ENCODE measurements at regions not wholly inside any gene's neighbourhood (a gene's known extent, or its start where the extent isn't known, plus 50 kb on each side); places are given as distances from the start of the nearest gene placed in this dataset.

- CTCF ChIA-PET: interaction anchor here (1.0 kb wide), 1 partner anchor 19 kb away, joined by 3 read pairs; no protein-coding TSS in a partner anchor
- TF ChIP-seq, protein P1, sequence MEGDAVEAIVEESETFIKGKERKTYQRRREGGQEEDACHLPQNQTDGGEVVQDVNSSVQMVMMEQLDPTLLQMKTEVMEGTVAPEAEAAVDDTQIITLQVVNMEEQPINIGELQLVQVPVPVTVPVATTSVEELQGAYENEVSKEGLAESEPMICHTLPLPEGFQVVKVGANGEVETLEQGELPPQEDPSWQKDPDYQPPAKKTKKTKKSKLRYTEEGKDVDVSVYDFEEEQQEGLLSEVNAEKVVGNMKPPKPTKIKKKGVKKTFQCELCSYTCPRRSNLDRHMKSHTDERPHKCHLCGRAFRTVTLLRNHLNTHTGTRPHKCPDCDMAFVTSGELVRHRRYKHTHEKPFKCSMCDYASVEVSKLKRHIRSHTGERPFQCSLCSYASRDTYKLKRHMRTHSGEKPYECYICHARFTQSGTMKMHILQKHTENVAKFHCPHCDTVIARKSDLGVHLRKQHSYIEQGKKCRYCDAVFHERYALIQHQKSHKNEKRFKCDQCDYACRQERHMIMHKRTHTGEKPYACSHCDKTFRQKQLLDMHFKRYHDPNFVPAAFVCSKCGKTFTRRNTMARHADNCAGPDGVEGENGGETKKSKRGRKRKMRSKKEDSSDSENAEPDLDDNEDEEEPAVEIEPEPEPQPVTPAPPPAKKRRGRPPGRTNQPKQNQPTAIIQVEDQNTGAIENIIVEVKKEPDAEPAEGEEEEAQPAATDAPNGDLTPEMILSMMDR (IDR thresholded peaks at IDR 0.05; ENCODE audit: control extremely low read depth, extremely low read depth, low read depth, missing control alignments): no peak
- DNase-seq (ENCODE audit: extremely low spot score): no peak
- POLR2A ChIA-PET: interaction anchor here (0.7 kb wide), 1 partner anchor 10 kb away, joined by 5 read pairs; no protein-coding TSS in a partner anchor
Measured at GRCh38 chr4:123077330-123077729, 154.9 kb upstream of the NUDT6 start.

DNA sequence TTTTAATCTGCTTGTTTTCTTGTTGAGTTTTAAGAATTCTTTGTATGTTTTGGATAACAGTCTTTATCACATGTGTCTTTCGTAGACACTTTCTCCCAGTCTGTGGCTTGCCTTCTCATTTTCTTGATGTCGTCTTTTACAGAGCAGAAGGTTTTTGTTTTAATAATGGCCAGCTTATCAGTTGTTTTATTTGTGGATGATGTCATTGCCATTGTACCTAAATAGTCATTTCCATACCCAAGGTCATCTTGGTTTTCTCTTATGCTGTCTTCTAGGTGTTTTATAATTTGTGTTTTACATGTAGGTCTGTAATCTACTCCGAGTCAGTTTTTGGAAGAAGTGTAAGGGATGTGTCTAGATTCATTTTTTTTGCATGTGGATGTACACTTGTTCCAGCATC lies 159.6 kb upstream of the NUDT6 start:
- CTCF ChIA-PET: interaction anchor here (1.3 to 1.6 kb wide), 2 partner anchors 10 to 19 kb away, joined by 3 read pairs; no protein-coding TSS in a partner anchor
- no peak for DNase-seq (ENCODE audit: extremely low spot score)
- POLR2A ChIA-PET: no interaction called here
- TF ChIP-seq, protein P1 (IDR thresholded peaks at IDR 0.05; ENCODE audit: control extremely low read depth, extremely low read depth, low read depth, missing control alignments): no peak

- ChIA-PET CTCF (no interaction called here), POLR2A (no interaction called here)
- TF ChIP-seq, protein P1 (IDR thresholded peaks at IDR 0.05; ENCODE audit: control extremely low read depth, extremely low read depth, low read depth, missing control alignments): no peak
- DNase-seq (ENCODE audit: extremely low spot score): no peak
Measured at GRCh38 chr4:123083646-123084045, 161.2 kb upstream of the NUDT6 start.

GRCh38 chr4:123088501-123088900 lies 166.1 kb upstream of the NUDT6 start:
- POLR2A ChIA-PET: no interaction called here
- DNase-seq (ENCODE audit: extremely low spot score): no peak
- TF ChIP-seq, protein P1 (IDR thresholded peaks at IDR 0.05; ENCODE audit: control extremely low read depth, extremely low read depth, low read depth, missing control alignments): no peak
- CTCF ChIA-PET: no interaction called here

DNA sequence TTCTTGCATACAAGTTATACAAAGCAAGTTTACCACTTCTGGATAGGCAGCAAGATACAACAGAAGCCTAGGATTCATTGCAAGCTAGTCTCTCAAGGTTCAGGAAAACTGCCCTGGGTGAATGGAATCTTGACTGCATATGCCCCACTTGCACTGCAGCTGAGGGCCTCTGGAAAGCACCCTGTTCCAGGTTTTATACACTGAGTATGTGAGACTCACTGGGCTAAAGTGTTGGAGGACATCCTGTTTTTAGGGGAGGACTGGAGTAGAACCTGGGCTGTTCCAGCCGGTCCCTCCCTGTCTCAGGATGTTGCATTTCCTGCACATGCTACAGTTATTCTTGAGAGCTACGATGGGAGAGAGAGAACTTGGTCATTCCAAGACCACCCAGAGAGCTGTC lies 168.5 kb upstream of the NUDT6 start:
- CTCF ChIA-PET: interaction anchor here (1.2 to 2.7 kb wide), 2 partner anchors 9 to 11 kb away, joined by 3 to 17 read pairs; no protein-coding TSS in a partner anchor
- POLR2A ChIA-PET: no interaction called here
- no peak for DNase-seq (ENCODE audit: extremely low spot score)
- TF ChIP-seq, protein P1 (IDR thresholded peaks at IDR 0.05; ENCODE audit: control extremely low read depth, extremely low read depth, low read depth, missing control alignments): no peak

DNA sequence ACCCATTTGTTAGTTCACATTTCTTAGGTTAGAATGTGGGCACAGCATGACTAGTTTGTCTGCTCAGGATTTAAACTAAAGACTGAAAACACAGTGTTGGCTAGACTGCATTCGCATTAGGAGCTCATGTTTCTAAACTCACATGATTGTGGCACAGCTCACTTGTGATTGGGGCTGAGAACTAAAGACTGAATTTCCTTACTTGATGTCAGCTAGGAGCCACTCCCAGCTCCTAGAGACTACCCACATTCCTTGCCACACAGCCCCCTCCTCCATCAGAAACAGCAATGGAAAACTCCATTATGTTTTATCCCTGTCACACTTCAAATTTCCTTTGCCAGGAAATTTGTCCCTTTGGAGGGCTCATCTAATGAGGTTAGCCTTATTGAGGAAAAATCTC lies 170.2 kb upstream of the NUDT6 start:
- ChIA-PET POLR2A (no interaction called here), CTCF (interaction anchor here (2.7 kb wide), 1 partner anchor 9 kb away, joined by 17 read pairs; no protein-coding TSS in a partner anchor)
- no peak for DNase-seq (ENCODE audit: extremely low spot score)
- TF ChIP-seq, protein P1 (IDR thresholded peaks at IDR 0.05; ENCODE audit: control extremely low read depth, extremely low read depth, low read depth, missing control alignments): no peak

GRCh38 chr4:123093236-123093635 lies 170.8 kb upstream of the NUDT6 start:
- ChIA-PET CTCF (no interaction called here), POLR2A (no interaction called here)
- DNase-seq (ENCODE audit: extremely low spot score): no peak
- TF ChIP-seq, protein P1 (IDR thresholded peaks at IDR 0.05; ENCODE audit: control extremely low read depth, extremely low read depth, low read depth, missing control alignments): no peak

All from GM10248 (cell line).